Effector memory CD4-positive, alpha-beta T cell (primary cell): ENCODE measurements at regions not wholly inside any gene's neighbourhood (a gene's known extent, or its start where the extent isn't known, plus 50 kb on each side); places are given as distances from the start of the nearest gene placed in this dataset.

Source experiments
- DNase-seq, 3 donors: peaks; one replicate each; pipeline ENCODE4 v3.0.0-alpha.2; 2020
- H3K27ac ChIP-seq: 2 replicates; pipeline ENCODE4 v1.7.0; 2013; ENCODE audit warnings: mild to moderate bottlenecking, low read length, moderate library complexity; ENCODE audit not compliant: insufficient read depth, poor library complexity, severe bottlenecking
- H3K27me3 ChIP-seq: replicated peaks from 2 replicates; pipeline ENCODE4 v1.7.0; 2013; ENCODE audit warnings: mild to moderate bottlenecking, low read length; ENCODE audit not compliant: insufficient read depth, control insufficient read depth, poor library complexity, severe bottlenecking
- H3K36me3 ChIP-seq: 2 replicates; pipeline ENCODE4 v1.7.0; 2013; ENCODE audit warnings: mild to moderate bottlenecking, low read length, moderate library complexity; ENCODE audit not compliant: control insufficient read depth, insufficient read depth
- H3K4me1 ChIP-seq: 2 replicates; pipeline ENCODE4 v1.7.0; 2013; ENCODE audit warnings: low read length, mild to moderate bottlenecking; ENCODE audit not compliant: control insufficient read depth, insufficient read depth, poor library complexity, severe bottlenecking
- H3K4me3 ChIP-seq: 2 replicates; pipeline ENCODE4 v1.7.0; 2013; ENCODE audit warnings: low read length, low read depth, mild to moderate bottlenecking; ENCODE audit not compliant: insufficient read depth, poor library complexity, severe bottlenecking
- H3K9me3 ChIP-seq: 2 replicates; pipeline ENCODE4 v1.7.0; 2013; ENCODE audit warnings: mild to moderate bottlenecking, low read length, moderate library complexity; ENCODE audit not compliant: control insufficient read depth

DNA sequence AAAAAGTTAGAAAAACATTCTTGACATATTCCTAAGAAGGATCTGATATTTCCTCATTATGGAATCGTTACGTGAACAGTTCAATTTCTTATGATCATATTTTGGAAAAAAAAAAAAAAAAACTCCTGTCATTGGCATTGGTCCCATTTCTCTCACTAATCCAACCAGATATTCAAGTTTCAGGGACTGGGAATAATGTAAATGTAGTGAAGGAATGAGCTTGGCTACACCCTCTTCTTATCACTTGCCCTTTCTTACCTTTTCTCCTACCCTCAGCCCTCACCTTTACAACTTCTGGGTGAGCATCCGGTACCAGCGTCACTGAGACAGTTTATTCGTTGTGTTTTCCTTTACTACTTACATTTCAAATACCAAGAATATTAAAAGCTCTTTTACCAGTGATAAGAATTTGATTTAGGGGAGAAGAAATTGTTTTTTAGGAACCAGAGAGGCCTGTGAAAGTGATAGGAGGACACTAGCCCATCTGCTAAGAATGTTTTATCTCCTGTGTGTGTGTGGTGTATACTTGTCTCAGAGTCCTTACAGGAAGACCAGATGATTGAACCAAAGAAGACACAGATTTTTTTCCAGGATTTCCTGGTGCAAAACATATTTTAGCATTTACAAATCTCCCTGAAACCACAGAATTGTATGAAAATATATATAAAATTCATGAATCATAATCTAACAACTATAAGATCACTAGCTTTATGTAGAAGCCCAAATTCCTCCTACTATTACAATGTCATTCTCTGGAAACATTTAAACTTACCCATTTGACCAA is 946.7 kb downstream of the ZPLD1 start:
- no peaks in the 10 kb centered on the region for H3K27me3 ChIP-seq
- no peaks in the 10 kb centered on the region for H3K9me3 ChIP-seq
- H3K4me3 ChIP-seq = no peak overlapping the region
- H3K4me1 ChIP-seq = no peaks in the 10 kb centered on the region
- DNase-seq = no peak
- H3K27ac ChIP-seq = no peak overlapping the region
- H3K36me3 ChIP-seq = no peaks in the 10 kb centered on the region

DNA sequence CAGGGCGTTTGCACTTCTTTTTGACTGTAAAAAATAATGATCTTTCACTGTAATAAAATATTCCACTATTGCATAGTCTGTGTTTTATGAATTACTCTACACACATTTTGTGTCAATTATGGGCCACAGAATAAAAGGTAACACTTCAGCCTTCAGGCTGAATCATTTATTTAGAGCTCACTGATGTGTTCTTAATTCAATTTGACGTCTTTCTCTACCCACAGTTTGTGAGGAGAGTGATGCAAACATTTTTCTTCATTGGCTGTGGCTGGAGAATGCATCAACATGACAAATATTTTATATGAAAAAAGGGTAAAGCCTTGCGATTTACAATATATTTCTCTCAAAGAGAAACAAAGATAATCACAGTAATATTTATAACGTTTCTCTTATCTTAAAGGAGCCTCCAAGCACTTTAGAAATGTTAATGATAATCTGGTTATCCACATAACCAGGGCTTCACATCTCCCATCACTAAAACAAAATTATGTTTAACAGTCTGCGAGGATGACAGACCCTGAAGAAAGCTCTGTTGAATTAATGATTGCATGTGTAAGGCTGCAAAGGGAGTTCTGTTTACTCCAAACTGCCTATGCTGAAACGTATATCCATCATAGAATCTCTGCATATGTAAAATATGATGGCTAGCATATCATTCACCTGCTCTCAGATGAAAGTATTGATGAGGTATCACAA is 951.3 kb downstream of the ZPLD1 start:
- no peak overlapping the region for H3K4me3 ChIP-seq
- H3K27me3 ChIP-seq = no peaks in the 10 kb centered on the region
- H3K4me1 ChIP-seq = no peaks in the 10 kb centered on the region
- H3K36me3 ChIP-seq = no peaks in the 10 kb centered on the region
- no peak for DNase-seq
- no peaks in the 10 kb centered on the region for H3K9me3 ChIP-seq
- H3K27ac ChIP-seq = no peak overlapping the region

DNA sequence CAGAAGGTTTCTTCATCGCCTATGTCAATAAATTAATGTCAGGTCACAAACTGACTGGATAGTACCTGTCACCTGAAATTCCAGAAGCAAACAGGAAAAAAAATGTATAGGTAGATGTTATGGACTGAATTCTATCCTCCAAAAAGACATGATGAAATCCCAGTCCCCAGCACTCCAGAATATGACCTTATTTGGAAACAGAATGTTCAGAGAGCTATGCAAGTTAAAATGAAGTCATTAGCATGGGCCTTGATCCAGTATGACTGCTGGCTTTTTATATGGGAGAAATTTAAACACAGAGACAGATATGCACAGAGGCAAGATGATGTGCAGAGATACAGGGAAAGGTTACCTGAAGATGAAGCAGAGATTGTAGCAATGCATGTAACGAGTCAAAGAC is 953.4 kb downstream of the ZPLD1 start:
- DNase-seq = no peak

DNA sequence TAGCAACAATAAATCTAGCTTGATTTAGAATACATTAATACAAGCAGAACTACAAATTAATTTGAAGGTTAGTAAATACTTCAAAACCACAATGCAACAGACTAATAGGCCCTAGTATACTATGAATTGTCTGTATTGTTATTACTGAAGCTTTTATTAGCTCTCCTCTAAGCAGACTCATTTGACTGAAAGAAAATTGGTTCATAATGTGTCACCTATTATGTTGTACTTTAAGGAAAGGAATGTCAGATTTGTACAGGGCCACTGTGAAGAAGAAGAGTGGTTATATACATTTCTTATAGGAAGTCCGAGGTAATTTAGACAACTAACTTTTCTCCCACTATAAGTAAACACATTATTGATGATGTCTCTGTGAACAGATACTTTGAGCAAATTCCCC is 954.5 kb downstream of the ZPLD1 start:
- no peak for DNase-seq
- no peaks in the 10 kb centered on the region for H3K4me1 ChIP-seq
- no peak overlapping the region for H3K27ac ChIP-seq
- H3K27me3 ChIP-seq = no peaks in the 10 kb centered on the region
- H3K9me3 ChIP-seq = no peaks in the 10 kb centered on the region
- H3K36me3 ChIP-seq = no peaks in the 10 kb centered on the region
- H3K4me3 ChIP-seq = no peak overlapping the region

More for the DNA sequence above, 953.4 kb downstream of the ZPLD1 start:
- no peak overlapping the region for H3K27ac ChIP-seq
- no peak overlapping the region for H3K4me3 ChIP-seq
- no peaks in the 10 kb centered on the region for H3K9me3 ChIP-seq
- no peaks in the 10 kb centered on the region for H3K36me3 ChIP-seq
- H3K27me3 ChIP-seq = no peaks in the 10 kb centered on the region
- H3K4me1 ChIP-seq = no peaks in the 10 kb centered on the region

DNA sequence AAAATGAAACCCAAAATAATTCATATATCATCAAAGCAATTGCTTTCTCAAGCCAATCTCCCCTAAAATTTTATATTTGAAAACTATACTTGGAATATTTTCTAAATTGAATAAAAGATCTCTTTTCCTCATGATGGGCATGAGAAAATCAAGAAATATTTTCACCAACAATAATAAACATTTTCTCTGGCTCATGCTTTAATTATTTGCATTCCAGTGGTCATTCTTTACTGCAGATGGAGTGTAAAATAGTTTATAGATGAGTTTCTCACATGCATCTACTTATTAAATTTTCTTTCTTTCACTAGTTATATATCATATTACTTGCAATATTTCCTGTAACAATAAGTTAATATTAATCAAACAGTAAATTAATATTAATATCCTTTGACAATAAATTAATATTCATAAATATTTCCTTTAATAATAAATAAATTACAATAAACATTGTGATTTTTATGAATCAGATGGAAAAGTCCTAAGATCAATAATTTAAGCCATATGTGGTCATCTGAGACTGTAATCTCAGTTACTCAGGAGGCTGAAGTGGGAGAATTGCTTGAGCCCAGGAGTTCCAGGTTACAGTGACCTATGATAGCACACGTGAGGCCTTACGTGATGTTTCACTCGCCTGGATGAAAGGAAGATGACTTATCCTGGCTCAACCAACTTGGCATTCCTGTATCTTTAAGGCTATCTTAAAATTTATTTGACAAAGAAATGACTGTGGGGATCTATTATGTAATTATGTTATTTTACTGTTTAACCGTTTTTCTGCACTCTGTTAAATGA is 958.8 kb downstream of the ZPLD1 start:
- no peak overlapping the region for H3K27ac ChIP-seq
- no peaks in the 10 kb centered on the region for H3K4me1 ChIP-seq
- no peaks in the 10 kb centered on the region for H3K27me3 ChIP-seq
- no peak for DNase-seq
- H3K4me3 ChIP-seq = no peak overlapping the region
- no peaks in the 10 kb centered on the region for H3K36me3 ChIP-seq
- no peaks in the 10 kb centered on the region for H3K9me3 ChIP-seq

DNA sequence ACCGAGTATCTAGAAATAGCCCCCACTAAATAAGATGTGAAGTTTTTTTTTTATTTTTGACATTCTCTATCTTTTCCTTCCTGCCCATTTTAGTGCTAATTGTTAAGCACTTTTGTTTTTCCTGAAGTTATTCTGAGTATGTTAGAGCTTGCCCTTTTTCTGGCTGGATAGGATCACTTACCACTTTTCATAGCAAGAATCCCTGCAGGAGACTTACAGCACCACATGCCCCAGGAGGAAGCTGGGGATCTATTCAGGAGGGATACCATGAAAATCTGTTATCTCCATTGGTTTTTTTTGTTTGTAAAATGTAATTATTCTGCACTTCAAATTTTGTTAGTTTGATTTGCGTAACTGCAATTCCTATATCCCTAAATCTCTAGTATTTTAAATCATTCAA is 968.4 kb downstream of the ZPLD1 start:
- Histone ChIP-seq H3K4me3 (no peak overlapping the region), H3K4me1 (no peaks in the 10 kb centered on the region), H3K27me3 (no peaks in the 10 kb centered on the region), H3K36me3 (no peaks in the 10 kb centered on the region), H3K9me3 (no peaks in the 10 kb centered on the region), H3K27ac (no peak overlapping the region)
- DNase-seq = no peak

DNA sequence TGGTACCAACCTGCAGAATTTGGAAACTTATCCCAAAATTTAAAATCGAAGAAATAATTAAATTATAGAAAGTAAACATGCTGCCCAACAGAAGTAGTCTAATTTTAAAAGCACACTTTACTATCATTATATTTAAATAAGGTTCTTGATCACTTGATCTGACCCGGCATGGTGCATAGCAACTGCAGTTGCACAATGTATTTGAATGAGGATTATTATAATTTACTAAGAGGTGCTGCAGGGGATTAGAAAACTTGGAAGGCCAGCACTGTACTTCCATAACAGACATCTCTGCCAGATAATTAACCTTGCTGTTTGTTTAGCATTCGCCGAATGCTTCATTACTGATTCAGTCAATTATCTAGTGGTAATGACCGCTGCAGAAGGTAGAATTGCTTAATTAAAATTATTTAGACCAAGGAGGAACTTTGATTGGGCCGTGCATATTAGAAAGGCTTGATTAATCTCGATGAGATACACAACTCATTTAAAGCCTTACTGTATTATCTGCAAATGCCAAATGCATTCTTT is 971.6 kb downstream of the ZPLD1 start:
- no peak for DNase-seq
- no peaks in the 10 kb centered on the region for H3K9me3 ChIP-seq
- no peaks in the 10 kb centered on the region for H3K4me1 ChIP-seq
- H3K27me3 ChIP-seq = no peaks in the 10 kb centered on the region
- no peak overlapping the region for H3K27ac ChIP-seq
- H3K36me3 ChIP-seq = no peaks in the 10 kb centered on the region
- no peak overlapping the region for H3K4me3 ChIP-seq

DNA sequence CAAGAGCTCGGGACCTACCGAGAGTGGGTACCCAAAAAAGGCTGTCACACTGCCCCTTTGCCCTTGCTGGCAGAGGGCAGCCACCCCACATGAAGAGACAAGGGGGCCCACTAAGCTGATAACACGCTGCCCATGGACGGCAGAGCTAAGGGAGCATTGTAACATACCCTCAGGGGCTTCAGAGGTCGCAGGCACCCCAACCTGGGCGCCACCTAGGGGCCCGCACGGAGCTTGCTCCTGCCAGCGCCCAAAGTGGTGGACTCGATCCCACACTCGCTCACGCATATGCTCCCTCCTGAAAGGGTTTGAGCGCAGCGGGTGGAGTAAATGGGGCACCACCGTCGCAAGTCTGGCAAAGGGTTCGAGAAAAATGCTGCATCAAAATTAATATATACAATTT is 975.4 kb downstream of the ZPLD1 start:
- H3K4me3 ChIP-seq = no peak overlapping the region
- no peaks in the 10 kb centered on the region for H3K27me3 ChIP-seq
- no peak overlapping the region for H3K27ac ChIP-seq
- no peaks in the 10 kb centered on the region for H3K9me3 ChIP-seq
- H3K36me3 ChIP-seq = no peaks in the 10 kb centered on the region
- H3K4me1 ChIP-seq = no peaks in the 10 kb centered on the region
- DNase-seq = no peak

DNA sequence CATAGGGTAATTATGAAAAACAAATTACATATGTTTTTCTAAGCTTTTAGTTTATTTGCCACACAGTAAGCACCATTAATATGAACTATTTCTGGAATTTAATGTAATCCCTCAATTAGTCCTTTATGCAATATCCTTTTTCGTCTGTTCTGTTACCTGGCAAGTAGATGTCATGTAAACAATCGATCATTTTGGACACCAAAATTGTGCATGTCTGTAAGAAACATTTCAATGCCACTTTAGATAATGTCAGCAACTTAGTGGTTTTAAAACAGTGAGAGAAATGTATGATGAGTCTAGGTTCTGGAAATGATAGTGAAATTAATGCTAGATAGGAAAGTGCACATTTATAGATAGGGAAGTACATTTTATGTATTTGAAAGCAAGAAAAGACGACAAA is 986.6 kb downstream of the ZPLD1 start:
- no peak overlapping the region for H3K4me3 ChIP-seq
- no peaks in the 10 kb centered on the region for H3K9me3 ChIP-seq
- H3K4me1 ChIP-seq = no peaks in the 10 kb centered on the region
- no peak for DNase-seq
- H3K27ac ChIP-seq = no peak overlapping the region
- H3K27me3 ChIP-seq = no peaks in the 10 kb centered on the region
- no peaks in the 10 kb centered on the region for H3K36me3 ChIP-seq

DNA sequence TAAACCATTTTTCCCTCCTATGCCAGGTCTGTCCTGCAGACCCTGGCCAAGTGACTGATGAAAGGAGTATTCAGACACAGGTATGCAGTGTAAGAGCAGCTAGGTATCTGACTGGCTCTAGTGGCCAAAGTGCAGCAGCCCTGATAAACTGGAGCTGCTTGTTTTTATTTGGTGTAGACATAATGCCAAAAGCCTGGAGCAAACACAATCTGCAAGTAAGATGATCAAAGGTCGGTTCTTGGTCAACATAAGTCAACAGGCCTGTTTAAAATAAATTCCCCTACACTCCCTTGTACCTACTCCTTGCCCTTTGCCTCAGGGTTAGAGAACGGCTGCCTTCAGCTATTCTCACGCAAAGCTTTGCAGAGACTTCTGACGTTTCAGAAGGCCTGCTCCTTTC is 1003.1 kb downstream of the ZPLD1 start:
- Histone ChIP-seq H3K4me1 (no peaks in the 10 kb centered on the region), H3K27me3 (no peaks in the 10 kb centered on the region), H3K36me3 (no peaks in the 10 kb centered on the region), H3K27ac (no peak overlapping the region), H3K4me3 (no peak overlapping the region), H3K9me3 (no peaks in the 10 kb centered on the region)
- no peak for DNase-seq
